NOMO-1 treated with DMSO at 0.1 percent for 48 hours (cell line): ENCODE measurements at regions not wholly inside any gene's neighbourhood (a gene's known extent, or its start where the extent isn't known, plus 50 kb on each side); places are given as distances from the start of the nearest gene placed in this dataset.
A peak's percentile ranks its signal among the peaks of the same experiment; 100 is the strongest.
"Not testable (repeated sequence)": the region's sequence is repeated elsewhere in the genome, so short reads cannot be mapped to it uniquely, and the experiment has no call there.

Experiments used
- DNase-seq: peaks from one replicate; lab custom pipeline; 2025; ENCODE audit not compliant: unreplicated experiment; lab: John Stamatoyannopoulos, UW

- DNase-seq: no peak
Measured at GRCh38 chr3:25895031-25895430, 105.1 kb downstream of the OXSM start.

DNA sequence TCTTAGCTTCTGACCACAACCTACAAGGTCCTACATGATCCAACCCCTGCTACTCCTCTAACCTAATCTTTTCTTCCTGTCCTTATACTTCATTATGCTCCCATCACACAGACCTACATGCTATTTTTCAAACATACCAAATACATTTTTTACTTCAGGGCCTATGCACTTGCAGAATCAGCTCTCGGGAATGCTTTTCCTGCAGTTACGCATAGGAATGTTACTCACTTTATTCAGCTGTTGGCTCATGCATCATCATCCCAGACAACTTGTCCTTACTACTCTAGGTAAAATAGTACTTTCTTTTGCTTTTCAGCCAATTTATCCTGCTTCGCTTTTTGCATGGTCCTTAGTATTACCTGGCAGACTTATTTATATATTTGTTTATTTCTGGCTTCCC, 105.6 kb downstream of the OXSM start:
- no peak for DNase-seq

DNA sequence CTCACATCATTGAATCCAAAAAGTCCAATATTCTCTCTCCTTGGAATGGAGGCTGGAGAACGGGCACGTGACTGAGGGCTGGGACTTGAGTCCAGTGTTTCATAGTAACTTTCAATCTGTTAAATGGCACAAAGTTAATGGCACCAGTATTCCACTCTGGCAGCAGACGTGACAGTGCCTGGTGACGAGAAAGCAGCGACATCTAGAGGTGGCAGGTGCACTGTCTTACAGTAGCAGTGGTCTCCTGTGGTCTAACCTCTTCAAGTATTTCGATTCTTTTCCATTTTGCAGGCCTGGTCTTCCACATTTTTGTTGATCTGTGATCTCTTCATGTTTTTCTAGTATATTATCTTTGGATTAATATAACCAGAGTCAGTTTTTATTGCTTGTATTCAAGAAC, 107.1 kb downstream of the OXSM start:
- DNase-seq: no peak

GRCh38 chr3:25899352-25900101, 109.6 kb downstream of the OXSM start:
- DNase-seq: no peak

GRCh38 chr3:25900161-25900560, 110.3 kb downstream of the OXSM start:
- DNase-seq: no peak

DNA sequence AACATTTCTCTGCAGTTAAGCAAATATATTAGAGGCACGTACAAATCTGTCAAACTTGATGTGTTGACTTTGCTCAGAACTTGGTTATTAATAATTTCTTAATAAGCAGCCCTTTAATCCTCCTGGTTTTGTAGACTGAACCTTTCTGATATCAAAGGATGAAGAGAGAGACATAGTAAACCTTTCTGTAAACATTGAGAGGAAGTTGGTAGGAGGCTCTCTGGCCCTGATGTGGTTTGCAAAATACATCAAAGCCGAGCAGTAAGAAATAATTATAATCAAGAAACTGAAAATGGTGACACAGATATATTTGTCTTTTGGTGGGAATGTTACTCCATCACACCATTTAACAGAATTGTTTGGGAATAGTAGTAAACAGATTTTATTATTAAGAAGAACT, 111.9 kb downstream of the OXSM start:
- DNase-seq: no peak

DNA sequence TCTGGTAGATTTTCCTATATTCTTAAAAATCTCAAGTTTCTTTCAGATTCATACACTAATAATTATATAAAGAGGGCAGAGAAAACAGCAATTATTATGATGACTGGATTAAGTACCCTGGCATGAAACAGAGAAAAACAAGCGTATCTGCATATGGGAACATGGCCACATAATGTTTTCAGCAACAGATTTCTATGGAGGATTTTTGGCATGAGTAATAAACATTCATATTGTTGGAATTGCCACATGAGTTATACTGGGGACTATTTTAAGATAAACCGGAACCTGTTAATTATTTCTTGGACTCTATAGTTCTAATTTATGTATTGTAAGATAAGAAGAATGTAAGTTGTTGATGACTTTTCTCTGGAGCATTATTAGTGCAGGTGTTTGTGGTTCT, 112.7 kb downstream of the OXSM start:
- no peak for DNase-seq

GRCh38 chr3:25903371-25904129, 113.7 kb downstream of the OXSM start:
- DNase-seq: no peak

DNA sequence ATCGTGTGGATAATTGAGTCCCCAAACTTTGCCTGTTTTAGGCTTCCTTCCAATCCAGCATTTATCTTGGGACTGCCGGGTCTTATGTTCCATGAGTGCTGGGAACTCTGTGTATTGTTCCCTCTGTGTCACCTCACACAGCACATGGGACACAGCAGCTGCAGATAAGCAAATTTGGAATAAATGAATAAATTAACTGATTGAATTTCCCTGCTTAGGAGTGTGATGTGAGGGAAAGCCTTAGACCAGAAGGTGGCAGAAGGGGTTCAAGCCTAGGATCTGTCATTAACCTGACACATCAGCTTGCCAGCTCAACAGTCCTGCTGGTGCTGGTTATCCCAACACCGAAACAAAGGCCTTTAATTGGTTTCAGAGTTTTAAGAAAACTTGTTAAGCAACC, 114.3 kb downstream of the OXSM start:
- no peak for DNase-seq

DNA sequence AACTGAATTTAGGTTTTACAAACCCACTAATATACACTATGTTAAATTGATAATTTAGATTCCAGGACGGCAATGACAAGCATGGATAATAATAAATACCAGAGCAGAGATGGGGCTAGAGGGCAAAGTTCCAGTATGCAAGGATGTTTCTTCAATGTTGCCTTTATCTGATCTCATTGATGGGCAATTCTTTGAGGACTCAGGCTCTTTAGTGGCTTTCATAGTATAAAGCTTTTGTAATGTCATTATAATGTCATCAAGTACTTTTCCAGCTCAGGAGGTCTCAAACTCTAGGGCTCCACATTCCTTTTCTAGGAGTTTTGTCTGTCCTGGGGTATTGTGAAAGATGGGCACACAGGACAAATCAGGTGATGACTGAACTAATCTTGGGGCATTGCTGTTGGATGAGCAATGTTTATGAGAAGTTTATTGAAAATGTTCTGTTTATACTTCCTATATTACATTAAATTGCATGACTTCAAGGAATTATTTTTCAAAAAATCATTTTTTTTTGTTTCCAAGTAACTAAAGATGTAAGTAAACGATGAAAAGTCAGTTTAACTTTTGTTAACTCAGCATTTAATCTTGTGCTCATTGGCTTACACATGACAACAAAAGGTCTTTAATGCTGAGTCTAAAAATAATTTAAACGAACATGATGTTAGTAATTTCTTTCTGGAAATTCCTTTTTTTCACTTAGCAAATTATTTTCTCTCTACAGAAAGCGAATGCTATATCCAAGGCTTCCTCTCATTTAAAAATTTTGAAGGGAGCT, 116.4 kb downstream of the OXSM start:
- DNase-seq: no peak

- DNase-seq: no peak
Measured at GRCh38 chr3:25907081-25907480, 117.2 kb downstream of the OXSM start.

DNA sequence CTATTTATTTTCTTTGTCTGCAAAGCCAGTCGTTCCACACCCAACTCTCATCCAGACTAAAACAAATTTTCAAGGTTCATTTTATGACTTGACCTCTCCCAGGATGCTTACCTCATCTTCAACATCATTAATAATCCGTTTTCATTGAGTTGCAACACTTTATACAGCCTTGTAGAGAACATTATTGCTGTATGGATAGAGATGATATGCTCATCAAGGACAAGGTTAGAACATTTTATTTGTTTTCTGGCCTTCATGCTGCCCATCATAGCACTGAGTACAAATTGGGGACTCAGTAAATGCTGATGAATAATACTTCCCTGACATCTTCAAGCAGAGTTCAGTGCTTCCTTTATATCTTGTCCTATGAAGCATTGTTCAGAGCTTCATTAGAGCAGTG, 120.2 kb downstream of the OXSM start:
- no peak for DNase-seq

- DNase-seq: peak; percentile 29
Measured at GRCh38 chr3:25910997-25911396, 121.1 kb downstream of the OXSM start.

GRCh38 chr3:25911525-25912295, 121.8 kb downstream of the OXSM start:
- DNase-seq: no peak

- DNase-seq: no peak
Measured at GRCh38 chr3:25913179-25913578, 123.3 kb downstream of the OXSM start.

- no peak for DNase-seq
Measured at GRCh38 chr3:25915673-25916072, 125.8 kb downstream of the OXSM start.

DNA sequence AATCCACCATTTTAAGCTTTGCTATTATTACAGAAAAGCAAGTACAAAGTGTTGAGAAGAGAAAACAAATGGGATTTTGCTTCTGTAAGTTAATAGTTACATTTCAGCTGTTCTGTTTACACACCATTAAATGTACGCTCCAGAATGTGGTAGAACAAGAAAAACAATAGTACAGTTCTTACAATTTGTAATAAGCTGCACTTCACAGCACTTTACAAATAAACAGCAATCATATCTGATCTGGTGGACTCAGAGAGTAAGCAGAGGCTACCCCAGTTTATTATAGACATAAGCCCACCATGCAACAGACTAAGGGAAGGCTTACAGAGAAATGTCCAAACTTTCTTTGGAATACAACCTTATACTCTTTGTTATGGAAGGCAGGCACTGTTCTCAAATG, 126.4 kb downstream of the OXSM start:
- DNase-seq: no peak

GRCh38 chr3:25931967-25932366, 142.1 kb downstream of the OXSM start:
- not testable (repeated sequence) for DNase-seq

- no peak for DNase-seq
Measured at GRCh38 chr3:25938566-25939325, 148.9 kb downstream of the OXSM start.

- DNase-seq: no peak
Measured at GRCh38 chr3:25940935-25941334, 151.0 kb downstream of the OXSM start.
